Hepatocyte (in vitro differentiated cells): ENCODE measurements at regions not wholly inside any gene's neighbourhood (a gene's known extent, or its start where the extent isn't known, plus 50 kb on each side); places are given as distances from the start of the nearest gene placed in this dataset.

Experiments
- EZH2 ChIP-seq: fragments of 200-600 bp; sonication (generic); IDR thresholded peaks from 2 replicates; pipeline ENCODE4 v1.6.1; 2016; ENCODE audit warnings: antibody characterized with exemption, mild to moderate bottlenecking, borderline replicate concordance
- EZH2phosphoT487 ChIP-seq: fragments of 200-600 bp; sonication (generic); IDR thresholded peaks from one replicate; pipeline ENCODE4 v1.6.1; 2018; ENCODE audit warnings: antibody characterized with exemption, mild to moderate bottlenecking, low read depth, moderate library complexity; ENCODE audit not compliant: unreplicated experiment, severe bottlenecking
- TF ChIP-seq, protein P1 (sequence below): fragments of 200-600 bp; sonication (generic); IDR thresholded peaks from 2 replicates; pipeline ENCODE4 v1.5.1; 2016; ENCODE audit warnings: antibody characterized with exemption, mild to moderate bottlenecking; ENCODE audit not compliant: poor library complexity

DNA sequence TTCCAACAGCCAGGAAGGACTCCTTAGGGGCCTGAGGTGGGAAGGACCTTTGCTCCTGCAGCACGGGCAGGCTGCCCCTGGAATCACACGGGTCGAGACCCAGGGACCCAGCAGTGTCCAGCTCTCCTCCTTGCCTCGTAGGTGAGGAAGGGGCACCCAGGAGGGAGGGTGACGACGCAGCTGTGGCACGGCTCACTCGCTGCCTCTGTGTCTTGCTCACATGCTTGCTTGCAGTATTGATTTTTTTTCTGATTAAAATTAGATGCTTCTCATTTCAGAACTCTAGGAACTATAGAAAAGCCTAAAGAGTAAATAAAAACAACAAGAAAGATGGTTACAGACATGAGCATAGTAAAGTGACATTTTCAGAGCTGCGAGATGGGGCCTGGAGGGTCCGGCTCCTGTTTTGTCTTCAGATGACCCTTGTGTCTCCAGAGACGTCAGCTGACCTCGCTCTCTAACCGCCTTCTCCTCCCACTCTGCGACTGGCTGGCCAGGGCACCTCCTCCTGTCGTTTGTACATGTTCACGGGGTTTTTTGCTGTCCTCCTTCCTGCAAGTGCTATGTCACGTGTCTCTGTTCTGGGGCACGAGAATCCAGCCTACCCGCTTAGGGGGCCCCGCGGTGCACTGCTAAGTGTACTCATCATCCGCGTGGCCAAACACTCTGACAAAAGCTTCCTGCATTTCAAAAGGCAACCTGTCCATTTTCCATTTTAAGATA lies 65.7 kb upstream of the ZNF236 start:
- TF ChIP-seq, protein P1, sequence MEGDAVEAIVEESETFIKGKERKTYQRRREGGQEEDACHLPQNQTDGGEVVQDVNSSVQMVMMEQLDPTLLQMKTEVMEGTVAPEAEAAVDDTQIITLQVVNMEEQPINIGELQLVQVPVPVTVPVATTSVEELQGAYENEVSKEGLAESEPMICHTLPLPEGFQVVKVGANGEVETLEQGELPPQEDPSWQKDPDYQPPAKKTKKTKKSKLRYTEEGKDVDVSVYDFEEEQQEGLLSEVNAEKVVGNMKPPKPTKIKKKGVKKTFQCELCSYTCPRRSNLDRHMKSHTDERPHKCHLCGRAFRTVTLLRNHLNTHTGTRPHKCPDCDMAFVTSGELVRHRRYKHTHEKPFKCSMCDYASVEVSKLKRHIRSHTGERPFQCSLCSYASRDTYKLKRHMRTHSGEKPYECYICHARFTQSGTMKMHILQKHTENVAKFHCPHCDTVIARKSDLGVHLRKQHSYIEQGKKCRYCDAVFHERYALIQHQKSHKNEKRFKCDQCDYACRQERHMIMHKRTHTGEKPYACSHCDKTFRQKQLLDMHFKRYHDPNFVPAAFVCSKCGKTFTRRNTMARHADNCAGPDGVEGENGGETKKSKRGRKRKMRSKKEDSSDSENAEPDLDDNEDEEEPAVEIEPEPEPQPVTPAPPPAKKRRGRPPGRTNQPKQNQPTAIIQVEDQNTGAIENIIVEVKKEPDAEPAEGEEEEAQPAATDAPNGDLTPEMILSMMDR: no peak
- TF ChIP-seq EZH2phosphoT487 (no peak), EZH2 (no peak)
